ENCODE measurements at regions not wholly inside any gene's neighbourhood (a gene's known extent, or its start where the extent isn't known, plus 50 kb on each side); places are given as distances from the start of the nearest gene placed in this dataset.

DNA sequence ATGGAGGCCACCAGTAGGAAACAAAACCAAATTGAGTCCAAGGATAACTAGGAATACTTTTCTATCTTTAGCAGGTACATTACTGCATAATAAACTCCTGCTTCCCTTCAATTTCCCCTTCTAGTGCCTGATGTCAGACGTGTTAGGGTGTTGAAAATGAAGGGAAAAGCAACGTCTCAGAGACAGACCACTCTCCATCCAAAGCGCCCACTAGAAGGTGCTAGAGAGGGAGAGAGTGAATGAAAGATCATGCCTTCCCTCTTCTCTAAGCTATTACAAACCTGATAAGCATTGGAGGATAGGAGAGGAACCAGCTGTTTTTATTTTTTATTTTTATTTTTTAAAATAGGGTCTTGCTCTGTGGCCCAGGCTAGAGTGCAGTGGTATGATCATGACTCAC, 64.1 kb downstream of the ZNF641 start:
- H3K9me3 ChIP-seq (ENCODE audit: control insufficient read depth in 2 of 2, insufficient read depth in 1 of 2, low read depth in 1 of 2, low read length in 1 of 2), result no peaks in the 10 kb centered on the region
- no peaks in the 10 kb centered on the region for H3K4me1 ChIP-seq (ENCODE audit: control insufficient read depth in 3 of 3, insufficient read depth in 2 of 3, low read depth in 1 of 3, low read length in 2 of 3)
- H3K27ac ChIP-seq (ENCODE audit: low read depth in 1 of 3, low read length in 2 of 3), result no peak overlapping the region
- DNase-seq, result peak in 1 of 2 donors; percentile 31
- no peaks in the 10 kb centered on the region for H3K36me3 ChIP-seq (ENCODE audit: control insufficient read depth in 3 of 3, insufficient read depth in 2 of 3, low read depth in 1 of 3, low read length in 3 of 3)
- H3K27me3 ChIP-seq (ENCODE audit: control insufficient read depth in 3 of 3, insufficient read depth in 3 of 3, low read length in 3 of 3), result no peaks in the 10 kb centered on the region
- no peak overlapping the region for H3K4me3 ChIP-seq (ENCODE audit: low read depth in 1 of 3, low read length in 3 of 3)
- no peak for FAIRE-seq
- 13 to 31% (median 28%) methylated on average over 3 of the region's 3 CpGs for WGBS, 3 donors

DNA sequence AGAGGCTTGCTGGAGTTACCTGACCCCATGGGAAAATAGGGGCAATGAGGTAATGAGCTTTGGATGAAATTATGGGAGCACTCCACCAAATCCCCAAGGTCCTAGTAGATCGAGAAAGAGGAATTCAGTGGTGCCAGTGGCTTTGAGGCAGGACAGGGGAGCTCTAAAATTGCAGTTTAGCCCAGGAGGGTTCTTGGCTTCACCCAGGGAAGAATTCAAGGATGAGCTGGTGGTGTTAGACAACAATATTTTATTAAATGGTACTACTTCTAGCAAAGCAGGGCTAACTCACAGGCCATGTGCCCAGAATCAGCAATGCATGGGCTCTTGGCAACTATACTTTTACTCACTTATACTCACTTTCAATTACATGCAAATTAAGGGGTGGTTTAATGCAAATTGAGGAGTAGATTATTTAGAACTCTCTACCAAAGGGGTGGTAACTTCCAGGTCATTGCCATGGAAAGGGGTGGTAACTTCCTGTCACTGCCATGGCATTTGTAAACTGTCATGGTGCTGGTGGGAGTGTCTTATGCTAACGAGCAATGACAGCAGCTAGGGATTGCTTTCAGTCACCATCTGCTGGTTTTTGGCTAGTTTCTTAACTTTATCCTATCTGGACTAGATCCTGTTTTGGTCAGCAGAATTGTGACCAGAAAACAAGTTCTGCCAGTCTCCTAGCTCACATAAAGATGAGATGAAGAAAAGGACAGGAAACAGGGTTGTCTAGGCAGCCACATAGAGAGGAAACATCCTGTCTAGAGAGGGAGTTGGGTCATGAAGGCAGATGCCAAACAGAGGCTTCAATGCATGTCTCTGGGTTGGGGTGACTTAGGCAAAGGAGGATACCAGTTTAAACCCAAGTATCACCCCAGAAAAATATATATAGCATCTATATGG, 64.7 kb downstream of the ZNF641 start:
- Histone ChIP-seq H3K4me1 (ENCODE audit: control insufficient read depth in 3 of 3, insufficient read depth in 2 of 3, low read depth in 1 of 3, low read length in 2 of 3) (no peaks in the 10 kb centered on the region), H3K27ac (ENCODE audit: low read depth in 1 of 3, low read length in 2 of 3) (no peak overlapping the region), H3K36me3 (ENCODE audit: control insufficient read depth in 3 of 3, insufficient read depth in 2 of 3, low read depth in 1 of 3, low read length in 3 of 3) (no peaks in the 10 kb centered on the region), H3K4me3 (ENCODE audit: low read depth in 1 of 3, low read length in 3 of 3) (no peak overlapping the region), H3K27me3 (ENCODE audit: control insufficient read depth in 3 of 3, insufficient read depth in 3 of 3, low read length in 3 of 3) (no peaks in the 10 kb centered on the region), H3K9me3 (ENCODE audit: control insufficient read depth in 2 of 2, insufficient read depth in 1 of 2, low read depth in 1 of 2, low read length in 1 of 2) (no peaks in the 10 kb centered on the region)
- DNase-seq (no peak), FAIRE-seq (no peak)
- 68 to 80% (median 70%) methylated on average over 2 of the region's 2 CpGs for WGBS, 3 donors

DNA sequence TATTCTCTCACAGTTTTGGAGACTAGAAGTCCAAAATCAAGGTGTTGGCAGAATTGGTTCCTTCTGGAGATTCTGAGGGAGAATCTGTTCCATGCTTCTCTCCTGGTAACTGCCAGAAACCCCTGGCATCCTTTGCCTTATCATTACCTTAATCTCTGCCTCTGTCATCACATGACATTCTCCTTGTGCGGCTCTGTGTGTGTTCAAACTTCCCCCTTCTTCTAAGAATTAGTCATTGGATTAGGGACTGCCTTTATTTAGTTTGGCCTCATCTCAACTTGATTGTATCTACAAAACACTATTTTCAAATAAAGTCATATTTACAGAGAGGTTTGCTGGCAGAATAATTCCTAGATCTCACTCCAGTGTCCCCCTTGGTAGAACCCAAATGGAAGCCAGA, 68.9 kb downstream of the ZNF641 start:
- WGBS, 3 donors, result 0 to 33% (median 0%) methylated on average over 1 of the region's 1 CpG
- FAIRE-seq (no peak), DNase-seq (no peak)
- no peaks in the 10 kb centered on the region for H3K9me3 ChIP-seq (ENCODE audit: control insufficient read depth in 2 of 2, insufficient read depth in 1 of 2, low read depth in 1 of 2, low read length in 1 of 2)
- no peaks in the 10 kb centered on the region for H3K36me3 ChIP-seq (ENCODE audit: control insufficient read depth in 3 of 3, insufficient read depth in 2 of 3, low read depth in 1 of 3, low read length in 3 of 3)
- H3K27me3 ChIP-seq (ENCODE audit: control insufficient read depth in 3 of 3, insufficient read depth in 3 of 3, low read length in 3 of 3), result no peaks in the 10 kb centered on the region
- H3K4me1 ChIP-seq (ENCODE audit: control insufficient read depth in 3 of 3, insufficient read depth in 2 of 3, low read depth in 1 of 3, low read length in 2 of 3), result no peaks in the 10 kb centered on the region
- H3K4me3 ChIP-seq (ENCODE audit: low read depth in 1 of 3, low read length in 3 of 3), result no peak overlapping the region
- no peak overlapping the region for H3K27ac ChIP-seq (ENCODE audit: low read depth in 1 of 3, low read length in 2 of 3)

DNA sequence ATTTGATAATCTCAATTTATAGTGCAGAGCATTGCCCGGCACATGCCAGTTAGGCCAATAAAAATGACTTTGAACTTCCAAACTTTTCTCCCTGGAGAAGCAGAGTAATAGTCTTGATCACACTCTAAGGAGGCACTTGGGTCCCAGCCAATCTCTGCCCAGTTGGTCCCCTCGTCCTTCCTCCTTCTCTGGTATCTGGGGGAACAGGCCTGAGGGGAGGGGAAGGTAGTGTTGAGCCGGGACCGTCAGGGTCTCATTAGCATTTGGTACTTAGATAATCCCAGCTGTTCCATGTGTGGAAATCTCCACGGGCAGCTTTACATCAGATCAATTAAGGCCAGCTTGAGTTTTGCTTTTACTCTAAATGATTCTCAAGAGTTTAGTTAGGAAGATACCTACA, 70.1 kb downstream of the ZNF641 start:
- 31 to 46% (median 35%) methylated on average over 5 of the region's 5 CpGs for WGBS, 3 donors
- Histone ChIP-seq H3K36me3 (ENCODE audit: control insufficient read depth in 3 of 3, insufficient read depth in 2 of 3, low read depth in 1 of 3, low read length in 3 of 3) (no peaks in the 10 kb centered on the region), H3K9me3 (ENCODE audit: control insufficient read depth in 2 of 2, insufficient read depth in 1 of 2, low read depth in 1 of 2, low read length in 1 of 2) (no peaks in the 10 kb centered on the region), H3K4me3 (ENCODE audit: low read depth in 1 of 3, low read length in 3 of 3) (no peak overlapping the region), H3K4me1 (ENCODE audit: control insufficient read depth in 3 of 3, insufficient read depth in 2 of 3, low read depth in 1 of 3, low read length in 2 of 3) (no peaks in the 10 kb centered on the region), H3K27me3 (ENCODE audit: control insufficient read depth in 3 of 3, insufficient read depth in 3 of 3, low read length in 3 of 3) (no peaks in the 10 kb centered on the region), H3K27ac (ENCODE audit: low read depth in 1 of 3, low read length in 2 of 3) (no peak overlapping the region)
- DNase-seq (no peak), FAIRE-seq (no peak)

DNA sequence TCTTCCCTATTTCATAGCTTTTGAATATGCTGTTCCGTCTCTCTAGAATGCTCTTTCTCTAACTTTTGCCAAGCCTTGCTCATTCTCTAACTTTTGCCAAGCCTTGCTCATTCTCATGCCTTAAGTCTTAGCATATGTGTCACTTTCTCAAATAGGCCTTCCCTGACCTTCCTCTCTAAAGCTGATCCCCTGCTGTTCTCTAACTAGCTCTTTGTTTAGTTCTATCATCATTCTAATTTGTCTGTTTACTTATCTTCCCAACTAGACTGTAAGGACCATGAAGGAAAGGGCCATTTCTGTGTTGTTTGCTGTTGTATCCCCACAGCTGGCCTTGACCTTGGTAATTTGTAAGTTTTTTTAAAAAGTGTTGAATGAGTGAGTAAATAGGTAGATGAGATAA, 71.1 kb downstream of the ZNF641 start:
- H3K27ac ChIP-seq (ENCODE audit: low read depth in 1 of 3, low read length in 2 of 3), result no peak overlapping the region
- WGBS, 3 donors, result 72 to 86% (median 82%) methylated on average over 1 of the region's 1 CpG
- DNase-seq (no peak), FAIRE-seq (no peak)
- H3K27me3 ChIP-seq (ENCODE audit: control insufficient read depth in 3 of 3, insufficient read depth in 3 of 3, low read length in 3 of 3), result no peaks in the 10 kb centered on the region
- no peaks in the 10 kb centered on the region for H3K4me1 ChIP-seq (ENCODE audit: control insufficient read depth in 3 of 3, insufficient read depth in 2 of 3, low read depth in 1 of 3, low read length in 2 of 3)
- H3K36me3 ChIP-seq (ENCODE audit: control insufficient read depth in 3 of 3, insufficient read depth in 2 of 3, low read depth in 1 of 3, low read length in 3 of 3), result no peaks in the 10 kb centered on the region
- no peaks in the 10 kb centered on the region for H3K9me3 ChIP-seq (ENCODE audit: control insufficient read depth in 2 of 2, insufficient read depth in 1 of 2, low read depth in 1 of 2, low read length in 1 of 2)
- H3K4me3 ChIP-seq (ENCODE audit: low read depth in 1 of 3, low read length in 3 of 3), result no peak overlapping the region

DNA sequence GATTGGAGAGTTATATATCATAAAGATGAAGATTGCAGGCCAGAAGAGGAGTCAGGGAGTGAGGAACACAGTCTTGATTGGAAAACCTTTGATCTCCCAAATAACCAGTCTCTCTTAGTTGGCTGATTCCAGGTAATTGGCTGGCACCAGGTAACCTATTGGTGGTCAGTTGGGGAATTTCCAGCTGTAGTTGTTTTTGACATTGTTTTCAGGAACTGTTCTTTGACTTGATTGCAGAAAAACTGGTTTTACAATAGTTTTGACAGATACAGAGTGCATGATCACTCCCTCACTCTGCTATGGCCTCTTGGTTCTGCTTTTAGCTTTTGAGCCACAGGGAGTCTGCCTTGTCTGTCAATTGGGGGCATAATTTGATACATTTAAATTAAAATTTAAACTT, 71.6 kb downstream of the ZNF641 start:
- H3K36me3 ChIP-seq (ENCODE audit: control insufficient read depth in 3 of 3, insufficient read depth in 2 of 3, low read depth in 1 of 3, low read length in 3 of 3), result no peaks in the 10 kb centered on the region
- H3K27ac ChIP-seq (ENCODE audit: low read depth in 1 of 3, low read length in 2 of 3), result no peak overlapping the region
- no peaks in the 10 kb centered on the region for H3K4me1 ChIP-seq (ENCODE audit: control insufficient read depth in 3 of 3, insufficient read depth in 2 of 3, low read depth in 1 of 3, low read length in 2 of 3)
- no peak overlapping the region for H3K4me3 ChIP-seq (ENCODE audit: low read depth in 1 of 3, low read length in 3 of 3)
- no peaks in the 10 kb centered on the region for H3K27me3 ChIP-seq (ENCODE audit: control insufficient read depth in 3 of 3, insufficient read depth in 3 of 3, low read length in 3 of 3)
- no peaks in the 10 kb centered on the region for H3K9me3 ChIP-seq (ENCODE audit: control insufficient read depth in 2 of 2, insufficient read depth in 1 of 2, low read depth in 1 of 2, low read length in 1 of 2)
- DNase-seq, result no peak
- no peak for FAIRE-seq

DNA sequence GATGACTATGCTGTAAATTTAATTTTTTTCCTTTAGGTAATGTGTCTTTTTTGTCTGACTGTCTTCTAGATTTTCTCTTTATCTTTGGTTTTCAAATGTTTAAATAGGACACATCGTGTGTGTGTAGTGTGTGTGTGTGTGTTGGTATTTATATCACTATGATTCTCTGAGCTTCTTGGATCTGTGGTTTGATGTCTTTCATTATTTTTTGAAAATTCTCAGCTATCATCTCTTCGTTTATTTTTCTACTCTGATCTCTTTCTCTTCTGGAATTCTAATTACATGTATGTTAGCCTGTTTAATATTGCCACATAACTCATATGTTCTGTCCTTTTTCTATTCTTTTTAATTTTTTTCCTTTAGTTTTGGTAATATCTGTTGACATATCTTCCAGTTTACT, 73.5 kb upstream of the OR10AD1 start:
- FAIRE-seq (no peak), DNase-seq (no peak)

DNA sequence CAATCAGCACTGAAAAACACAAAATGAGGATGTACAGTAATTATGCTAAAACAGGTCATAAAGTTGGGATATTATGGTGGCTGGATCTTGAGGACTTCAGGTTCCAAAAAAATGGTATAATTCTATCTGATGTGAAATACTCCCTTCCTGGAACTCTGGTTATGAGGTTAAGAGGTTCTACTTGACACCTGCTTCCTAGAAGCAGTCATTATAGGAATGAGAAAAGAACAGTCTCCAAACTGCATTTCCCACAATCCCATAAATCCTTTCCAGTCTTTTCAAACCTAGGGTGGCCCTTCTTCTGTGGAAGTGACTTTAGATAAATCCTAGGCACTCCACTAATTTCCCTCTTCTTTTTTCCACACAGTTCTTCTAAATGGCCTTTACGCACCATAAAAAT, 63.7 kb upstream of the OR10AD1 start:
- H3K4me1 ChIP-seq (ENCODE audit: control insufficient read depth in 3 of 3, insufficient read depth in 2 of 3, low read depth in 1 of 3, low read length in 2 of 3), result no peaks in the 10 kb centered on the region
- H3K27ac ChIP-seq (ENCODE audit: low read depth in 1 of 3, low read length in 2 of 3), result no peak overlapping the region
- no peaks in the 10 kb centered on the region for H3K36me3 ChIP-seq (ENCODE audit: control insufficient read depth in 3 of 3, insufficient read depth in 2 of 3, low read depth in 1 of 3, low read length in 3 of 3)
- 96 to 100% (median 98%) methylated on average over 1 of the region's 1 CpG for WGBS, 3 donors
- FAIRE-seq, result no peak
- H3K4me3 ChIP-seq (ENCODE audit: low read depth in 1 of 3, low read length in 3 of 3), result no peak overlapping the region
- no peak for DNase-seq
- H3K9me3 ChIP-seq (ENCODE audit: control insufficient read depth in 2 of 2, insufficient read depth in 1 of 2, low read depth in 1 of 2, low read length in 1 of 2), result no peaks in the 10 kb centered on the region
- no peaks in the 10 kb centered on the region for H3K27me3 ChIP-seq (ENCODE audit: control insufficient read depth in 3 of 3, insufficient read depth in 3 of 3, low read length in 3 of 3)

More for the DNA sequence above, 73.5 kb upstream of the OR10AD1 start:
- no peaks in the 10 kb centered on the region for H3K36me3 ChIP-seq (ENCODE audit: control insufficient read depth in 3 of 3, insufficient read depth in 2 of 3, low read depth in 1 of 3, low read length in 3 of 3)
- no peak overlapping the region for H3K27ac ChIP-seq (ENCODE audit: low read depth in 1 of 3, low read length in 2 of 3)
- H3K4me1 ChIP-seq (ENCODE audit: control insufficient read depth in 3 of 3, insufficient read depth in 2 of 3, low read depth in 1 of 3, low read length in 2 of 3), result no peaks in the 10 kb centered on the region
- no peaks in the 10 kb centered on the region for H3K9me3 ChIP-seq (ENCODE audit: control insufficient read depth in 2 of 2, insufficient read depth in 1 of 2, low read depth in 1 of 2, low read length in 1 of 2)
- no peaks in the 10 kb centered on the region for H3K27me3 ChIP-seq (ENCODE audit: control insufficient read depth in 3 of 3, insufficient read depth in 3 of 3, low read length in 3 of 3)
- H3K4me3 ChIP-seq (ENCODE audit: low read depth in 1 of 3, low read length in 3 of 3), result no peak overlapping the region
- 63 to 74% (median 69%) methylated on average over 2 of the region's 2 CpGs for WGBS, 3 donors

DNA sequence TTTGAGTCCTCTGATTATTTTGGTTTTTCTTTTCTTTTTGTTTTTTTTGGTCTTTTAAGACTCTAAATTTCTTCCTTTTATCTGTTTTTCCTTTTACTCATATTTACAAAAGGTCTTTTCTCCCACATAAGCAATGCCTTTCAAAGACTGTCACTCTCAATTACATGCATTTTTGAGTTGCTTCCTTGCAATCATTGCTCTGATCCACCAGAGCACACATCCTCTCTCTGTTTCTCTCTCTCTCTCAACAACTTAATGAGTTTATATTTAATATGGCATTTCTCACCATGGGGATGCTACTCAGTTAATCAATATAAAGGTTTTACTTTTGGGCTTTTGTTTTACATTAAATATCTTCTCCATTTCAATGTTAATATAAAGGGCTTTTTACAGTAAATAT, 62.7 kb upstream of the OR10AD1 start:
- Histone ChIP-seq H3K4me3 (ENCODE audit: low read depth in 1 of 3, low read length in 3 of 3) (no peak overlapping the region), H3K9me3 (ENCODE audit: control insufficient read depth in 2 of 2, insufficient read depth in 1 of 2, low read depth in 1 of 2, low read length in 1 of 2) (no peaks in the 10 kb centered on the region), H3K27me3 (ENCODE audit: control insufficient read depth in 3 of 3, insufficient read depth in 3 of 3, low read length in 3 of 3) (no peaks in the 10 kb centered on the region), H3K27ac (ENCODE audit: low read depth in 1 of 3, low read length in 2 of 3) (no peak overlapping the region), H3K4me1 (ENCODE audit: control insufficient read depth in 3 of 3, insufficient read depth in 2 of 3, low read depth in 1 of 3, low read length in 2 of 3) (no peaks in the 10 kb centered on the region), H3K36me3 (ENCODE audit: control insufficient read depth in 3 of 3, insufficient read depth in 2 of 3, low read depth in 1 of 3, low read length in 3 of 3) (no peaks in the 10 kb centered on the region)
- DNase-seq (no peak), FAIRE-seq (no peak)

Data from small intestine (tissue), 7 donors.